Activated naive CD4-positive, alpha-beta T cell treated with anti-CD3 and anti-CD28 coated beads, Interleukin-2, amount 50 U/mL, for 72 hours (primary cell): ENCODE measurements at regions not wholly inside any gene's neighbourhood (a gene's known extent, or its start where the extent isn't known, plus 50 kb on each side); places are given as distances from the start of the nearest gene placed in this dataset.

Source experiments
- ATAC-seq, 2 donors: fragments of 150-1000 bp; cut with Tn5 transposase; 2 replicates each; pipeline ENCODE4 v1.10.0; 2021; ENCODE audit warnings: mild to moderate bottlenecking in 2 of 2, moderate library complexity in 2 of 2
- DNase-seq, 2 donors: peaks; one replicate each; pipeline ENCODE4 v3.0.0; 2021 to 2022; ENCODE audit warnings: low spot score in 2 of 2
- H3K27ac Mint-ChIP-seq, 2 donors: one replicate each; pipeline ENCODE4 v1.8.0; 2022; ENCODE audit warnings: mild to moderate bottlenecking in 2 of 2, mixed read lengths in 2 of 2
- H3K36me3 Mint-ChIP-seq, 2 donors: one replicate each; pipeline ENCODE4 v1.8.0; 2022; ENCODE audit warnings: mixed read lengths in 2 of 2
- H3K9me3 Mint-ChIP-seq, 2 donors: one replicate each; pipeline ENCODE4 v1.8.0; 2022; ENCODE audit warnings: mixed read lengths in 2 of 2

GRCh38 chr7:10299384-10299783 is 674.3 kb upstream of the PHF14 start:
- Mint-ChIP-seq H3K36me3 (no peaks in the 10 kb centered on the region), H3K9me3 (peaks cover 0 to 5% of the 10 kb centered on the region in 2 donors), H3K27ac (no peak overlapping the region)
- no peak for DNase-seq
- ATAC-seq = no peak

GRCh38 chr7:10300577-10300976 is 673.1 kb upstream of the PHF14 start:
- H3K27ac Mint-ChIP-seq = no peak overlapping the region

GRCh38 chr7:10308276-10308675 is 665.4 kb upstream of the PHF14 start:
- no peaks in the 10 kb centered on the region for H3K36me3 Mint-ChIP-seq
- no peak overlapping the region for H3K27ac Mint-ChIP-seq
- DNase-seq = no peak
- H3K9me3 Mint-ChIP-seq = peaks cover 0 to 5% of the 10 kb centered on the region in 2 donors
- ATAC-seq = no peak

More at GRCh38 chr7:10300577-10300976, 673.1 kb upstream of the PHF14 start:
- Mint-ChIP-seq H3K36me3 (no peaks in the 10 kb centered on the region), H3K9me3 (no peaks in the 10 kb centered on the region)
- no peak for ATAC-seq
- DNase-seq = no peak

GRCh38 chr7:10312942-10313341 is 660.7 kb upstream of the PHF14 start:
- H3K27ac Mint-ChIP-seq = no peak overlapping the region
- no peaks in the 10 kb centered on the region for H3K36me3 Mint-ChIP-seq
- no peak for ATAC-seq
- DNase-seq = no peak
- H3K9me3 Mint-ChIP-seq = peaks cover 3 to 5% of the 10 kb centered on the region in 2 donors

GRCh38 chr7:10315881-10316280 is 657.8 kb upstream of the PHF14 start:
- Mint-ChIP-seq H3K36me3 (no peaks in the 10 kb centered on the region), H3K9me3 (peaks cover 6 to 13% of the 10 kb centered on the region in 2 donors), H3K27ac (no peak overlapping the region)
- DNase-seq (no peak), ATAC-seq (no peak)

GRCh38 chr7:10316488-10316887 is 657.2 kb upstream of the PHF14 start:
- ATAC-seq (no peak), DNase-seq (no peak)
- H3K27ac Mint-ChIP-seq = no peak overlapping the region
- H3K36me3 Mint-ChIP-seq = no peaks in the 10 kb centered on the region
- peaks cover 11 to 17% of the 10 kb centered on the region in 2 donors for H3K9me3 Mint-ChIP-seq

- H3K27ac Mint-ChIP-seq = no peak overlapping the region
- DNase-seq (no peak), ATAC-seq (no peak)
- no peaks in the 10 kb centered on the region for H3K36me3 Mint-ChIP-seq
- H3K9me3 Mint-ChIP-seq = peaks cover 13 to 17% of the 10 kb centered on the region in 2 donors
These were observed 648.3 kb upstream of the PHF14 start for GRCh38 chr7:10325395-10325794.

- DNase-seq = no peak
These were observed 630.6 kb upstream of the PHF14 start for GRCh38 chr7:10343108-10343507.

GRCh38 chr7:10346032-10346431 is 627.6 kb upstream of the PHF14 start:
- Mint-ChIP-seq H3K27ac (no peak overlapping the region), H3K9me3 (no peaks in the 10 kb centered on the region), H3K36me3 (no peaks in the 10 kb centered on the region)
- DNase-seq (no peak), ATAC-seq (no peak)

More at GRCh38 chr7:10343108-10343507, 630.6 kb upstream of the PHF14 start:
- no peak overlapping the region for H3K27ac Mint-ChIP-seq
- no peak for ATAC-seq
- H3K9me3 Mint-ChIP-seq = peaks cover 0 to 5% of the 10 kb centered on the region in 2 donors
- H3K36me3 Mint-ChIP-seq = no peaks in the 10 kb centered on the region

- no peaks in the 10 kb centered on the region for H3K36me3 Mint-ChIP-seq
- ATAC-seq (no peak), DNase-seq (no peak)
- no peak overlapping the region for H3K27ac Mint-ChIP-seq
- H3K9me3 Mint-ChIP-seq = peaks cover 7 to 12% of the 10 kb centered on the region in 2 donors
These were observed 617.9 kb upstream of the PHF14 start for GRCh38 chr7:10355816-10356215.

- ATAC-seq (no peak), DNase-seq (no peak)
- Mint-ChIP-seq H3K27ac (no peak overlapping the region), H3K36me3 (no peaks in the 10 kb centered on the region), H3K9me3 (peaks cover 3 to 9% of the 10 kb centered on the region in 2 donors)
These were observed 613.6 kb upstream of the PHF14 start for GRCh38 chr7:10360050-10360449.

GRCh38 chr7:10401793-10402192 is 571.9 kb upstream of the PHF14 start:
- ATAC-seq (no peak), DNase-seq (no peak)
- Mint-ChIP-seq H3K27ac (no peak overlapping the region), H3K36me3 (peaks cover 11 to 14% of the 10 kb centered on the region in 2 donors), H3K9me3 (peaks cover 14 to 26% of the 10 kb centered on the region in 2 donors)

GRCh38 chr7:10412422-10413019 is 561.2 kb upstream of the PHF14 start:
- DNase-seq (peak in 1 of 2 donors; percentile 12), ATAC-seq (peak in 1 of 2 donors; percentile 58)
- Mint-ChIP-seq H3K9me3 (no peaks in the 10 kb centered on the region), H3K36me3 (no peaks in the 10 kb centered on the region), H3K27ac (no peak overlapping the region)

GRCh38 chr7:10418985-10419384 is 554.7 kb upstream of the PHF14 start:
- no peak for DNase-seq
- no peaks in the 10 kb centered on the region for H3K36me3 Mint-ChIP-seq
- H3K9me3 Mint-ChIP-seq = peaks cover 0 to 5% of the 10 kb centered on the region in 2 donors
- no peak overlapping the region for H3K27ac Mint-ChIP-seq
- no peak for ATAC-seq

GRCh38 chr7:10429031-10429430 is 544.6 kb upstream of the PHF14 start:
- peaks cover 0 to 4% of the 10 kb centered on the region in 2 donors for H3K9me3 Mint-ChIP-seq
- DNase-seq = no peak
- no peaks in the 10 kb centered on the region for H3K36me3 Mint-ChIP-seq
- no peak overlapping the region for H3K27ac Mint-ChIP-seq
- no peak for ATAC-seq

- Mint-ChIP-seq H3K9me3 (peaks cover 1 to 6% of the 10 kb centered on the region in 2 donors), H3K36me3 (no peaks in the 10 kb centered on the region), H3K27ac (no peak overlapping the region)
- DNase-seq (no peak), ATAC-seq (no peak)
These were observed 544.2 kb upstream of the PHF14 start for GRCh38 chr7:10429511-10429910.

- no peak overlapping the region for H3K27ac Mint-ChIP-seq
- ATAC-seq (no peak), DNase-seq (no peak)
- peaks cover 6 to 7% of the 10 kb centered on the region in 2 donors for H3K9me3 Mint-ChIP-seq
- no peaks in the 10 kb centered on the region for H3K36me3 Mint-ChIP-seq
These were observed 537.4 kb upstream of the PHF14 start for GRCh38 chr7:10436302-10436701.

GRCh38 chr7:10439027-10439426 is 534.6 kb upstream of the PHF14 start:
- H3K9me3 Mint-ChIP-seq = peaks cover 16 to 17% of the 10 kb centered on the region in 2 donors
- no peak for ATAC-seq
- DNase-seq = no peak
- no peak overlapping the region for H3K27ac Mint-ChIP-seq
- H3K36me3 Mint-ChIP-seq = no peaks in the 10 kb centered on the region
